ENCODE measurements at regions not wholly inside any gene's neighbourhood (a gene's known extent, or its start where the extent isn't known, plus 50 kb on each side); places are given as distances from the start of the nearest gene placed in this dataset.

GRCh38 chr19:32165750-32166149 is 179.7 kb upstream of the ZNF507 start:
- no peak for TF ChIP-seq CTCF (IDR thresholded peaks at IDR 0.05)
- Mint-ChIP-seq H3K9me3 (no peaks in the 10 kb centered on the region), H3K27me3 (ENCODE audit: low read depth, poor library complexity) (peaks cover 11% of the 10 kb centered on the region), H3K27ac (no peak overlapping the region), H3K36me3 (ENCODE audit: low read depth) (no peaks in the 10 kb centered on the region), H3K4me3 (no peak overlapping the region), H3K4me1 (peaks cover 12% of the 10 kb centered on the region)
- DNase-seq, result no peak

DNA sequence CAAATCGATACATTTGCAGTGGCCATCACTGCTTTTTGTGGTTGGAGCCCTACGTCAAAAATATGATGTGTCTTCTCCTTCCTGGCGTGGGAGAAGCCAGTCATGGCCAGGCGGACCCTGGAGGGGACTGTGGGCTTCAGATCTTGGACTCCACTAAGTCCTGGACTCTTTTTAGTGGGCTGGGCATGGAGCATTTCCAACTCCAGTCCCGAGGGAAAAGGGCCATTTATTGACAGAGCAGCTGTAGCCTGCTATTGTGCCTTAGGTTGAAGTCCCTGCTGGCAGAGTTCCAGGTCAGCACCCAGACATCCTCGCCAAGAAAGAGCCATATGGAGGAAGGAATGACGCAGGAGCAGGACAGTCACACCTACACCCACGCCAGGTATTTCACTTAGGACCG is 179.2 kb upstream of the ZNF507 start:
- DNase-seq, result no peak
- Mint-ChIP-seq H3K36me3 (ENCODE audit: low read depth) (no peaks in the 10 kb centered on the region), H3K4me3 (no peak overlapping the region), H3K27ac (no peak overlapping the region), H3K9me3 (no peaks in the 10 kb centered on the region), H3K27me3 (ENCODE audit: low read depth, poor library complexity) (peaks cover 11% of the 10 kb centered on the region), H3K4me1 (peaks cover 15% of the 10 kb centered on the region)
- no peak for TF ChIP-seq CTCF (IDR thresholded peaks at IDR 0.05)

DNA sequence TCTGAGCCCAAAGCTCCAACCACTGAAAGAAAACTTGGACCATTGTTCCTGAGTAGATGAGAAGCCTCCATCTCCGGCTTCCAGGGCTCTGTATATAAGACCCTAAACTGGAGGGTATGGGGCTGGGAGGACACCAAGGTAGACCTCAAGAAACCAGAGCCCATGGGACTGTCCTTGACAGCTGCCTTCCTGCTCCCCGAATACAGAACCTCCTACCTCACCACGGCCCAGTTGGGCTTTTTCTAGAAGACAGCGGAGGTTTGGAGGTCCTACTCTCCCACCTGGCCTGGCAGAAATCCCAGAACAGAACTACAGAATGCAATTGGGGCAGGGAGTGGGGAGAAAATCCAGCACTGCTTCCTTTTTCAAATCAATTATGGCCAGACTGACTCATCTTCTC is 177.3 kb upstream of the ZNF507 start:
- Mint-ChIP-seq H3K27me3 (ENCODE audit: low read depth, poor library complexity) (peaks cover 18% of the 10 kb centered on the region), H3K9me3 (no peaks in the 10 kb centered on the region), H3K36me3 (ENCODE audit: low read depth) (no peaks in the 10 kb centered on the region), H3K4me1 (peaks cover 34% of the 10 kb centered on the region), H3K27ac (no peak overlapping the region), H3K4me3 (no peak overlapping the region)
- no peak for DNase-seq
- no peak for TF ChIP-seq CTCF (IDR thresholded peaks at IDR 0.05)

DNA sequence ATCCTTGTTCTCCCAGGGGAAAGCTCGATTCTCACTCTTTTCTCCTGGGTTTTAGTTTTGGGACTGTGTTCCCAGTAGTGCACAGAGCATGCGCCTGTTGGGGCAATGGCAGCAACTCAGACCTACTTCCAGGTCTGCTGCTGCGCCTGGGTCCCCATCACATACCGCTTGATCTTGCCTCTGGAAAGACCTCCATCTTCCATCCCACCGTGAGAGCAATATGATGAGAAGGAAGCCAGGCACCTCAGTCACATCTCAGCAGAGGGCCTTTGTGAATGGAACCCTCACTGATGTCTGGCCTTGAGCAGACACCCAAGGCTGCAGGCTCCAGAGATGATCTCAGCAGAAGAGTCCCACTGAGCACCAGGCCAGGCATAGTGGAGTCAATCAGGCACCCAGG is 176.8 kb upstream of the ZNF507 start:
- no peaks in the 10 kb centered on the region for H3K9me3 Mint-ChIP-seq
- peaks cover 18% of the 10 kb centered on the region for H3K27me3 Mint-ChIP-seq (ENCODE audit: low read depth, poor library complexity)
- peaks cover 34% of the 10 kb centered on the region for H3K4me1 Mint-ChIP-seq
- no peak overlapping the region for H3K4me3 Mint-ChIP-seq
- no peak for TF ChIP-seq CTCF (IDR thresholded peaks at IDR 0.05)
- H3K27ac Mint-ChIP-seq, result no peak overlapping the region
- H3K36me3 Mint-ChIP-seq (ENCODE audit: low read depth), result no peaks in the 10 kb centered on the region
- DNase-seq, result no peak

- TF ChIP-seq CTCF (IDR thresholded peaks at IDR 0.05), result no peak
- peaks cover 11% of the 10 kb centered on the region for H3K27me3 Mint-ChIP-seq (ENCODE audit: low read depth, poor library complexity)
- DNase-seq, result no peak
- no peaks in the 10 kb centered on the region for H3K36me3 Mint-ChIP-seq (ENCODE audit: low read depth)
- no peak overlapping the region for H3K27ac Mint-ChIP-seq
- H3K9me3 Mint-ChIP-seq, result no peaks in the 10 kb centered on the region
- no peak overlapping the region for H3K4me3 Mint-ChIP-seq
- peaks cover 24% of the 10 kb centered on the region for H3K4me1 Mint-ChIP-seq
Measured at GRCh38 chr19:32171719-32172151, 173.7 kb upstream of the ZNF507 start.

DNA sequence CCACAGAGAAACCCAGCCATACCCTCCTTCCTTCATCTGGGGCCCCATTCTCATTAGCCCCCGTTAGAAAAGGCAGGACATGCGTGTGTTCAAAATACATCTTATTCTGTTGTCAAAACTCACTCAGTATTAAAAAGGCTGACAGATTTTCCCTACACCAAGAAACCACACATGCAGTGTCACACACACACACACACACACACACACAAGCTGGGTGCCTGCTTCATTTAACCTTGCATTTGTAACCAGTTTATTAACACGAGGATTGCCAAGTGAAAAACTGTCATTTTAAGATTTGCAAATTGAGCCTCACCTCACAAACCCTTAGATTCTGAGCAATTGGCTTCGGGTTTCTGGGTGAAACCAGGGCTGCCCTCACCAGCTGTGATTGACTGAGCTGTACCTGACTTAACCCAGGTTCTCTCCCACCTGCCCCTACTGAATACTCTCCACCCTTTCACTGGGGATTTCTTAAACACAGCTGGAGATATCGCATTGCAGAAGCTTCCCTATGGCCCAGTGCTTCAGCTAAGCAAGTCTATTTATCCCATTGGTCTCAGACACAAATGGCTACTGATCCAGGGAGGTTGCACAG is 172.7 kb upstream of the ZNF507 start:
- no peak for TF ChIP-seq CTCF (IDR thresholded peaks at IDR 0.05)
- Mint-ChIP-seq H3K27ac (peak overlapping the region; percentile 29), H3K27me3 (ENCODE audit: low read depth, poor library complexity) (peaks cover 18% of the 10 kb centered on the region), H3K4me1 (peaks cover 22% of the 10 kb centered on the region), H3K9me3 (no peaks in the 10 kb centered on the region), H3K36me3 (ENCODE audit: low read depth) (no peaks in the 10 kb centered on the region), H3K4me3 (no peak overlapping the region)
- no peak for DNase-seq

Measured in nephron progenitor cell (in vitro differentiated cells).